ENCODE measurements at regions not wholly inside any gene's neighbourhood (a gene's known extent, or its start where the extent isn't known, plus 50 kb on each side); places are given as distances from the start of the nearest gene placed in this dataset.

DNA sequence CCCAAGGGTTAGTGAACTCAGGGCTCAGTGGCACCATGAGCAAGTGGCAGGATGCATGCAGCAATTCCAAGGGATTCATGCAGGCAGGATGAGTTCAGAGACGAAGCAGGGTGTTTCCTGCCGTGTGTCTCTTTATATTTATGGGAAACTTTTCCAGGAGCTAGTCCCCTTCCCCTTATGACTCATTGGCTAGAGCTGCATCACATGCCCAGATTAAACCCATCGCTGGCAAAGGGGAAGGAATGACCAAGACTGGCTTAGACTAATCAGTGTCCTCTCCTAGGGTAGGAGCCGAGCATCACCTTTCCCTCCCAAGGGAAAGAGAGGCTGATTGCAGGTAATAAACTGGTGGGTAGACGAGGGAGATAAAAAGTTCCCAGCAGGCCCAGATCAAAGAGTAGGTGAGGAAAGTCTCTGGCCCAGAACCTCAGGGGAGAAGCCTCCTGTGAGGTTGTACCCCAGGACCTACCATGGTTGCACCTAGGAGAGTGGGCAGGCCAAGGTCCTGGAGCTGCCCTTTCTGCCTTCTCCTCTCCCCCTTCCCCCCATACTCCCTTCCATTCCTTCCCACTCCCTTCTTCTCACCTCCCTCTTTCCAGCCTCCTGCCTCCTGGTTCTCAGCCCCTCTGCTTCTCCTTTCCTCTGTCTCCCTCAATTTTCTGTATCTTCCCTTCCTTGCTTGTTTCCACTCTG, 67.8 kb upstream of the ITGA11 start:
- TF ChIP-seq, protein P1, sequence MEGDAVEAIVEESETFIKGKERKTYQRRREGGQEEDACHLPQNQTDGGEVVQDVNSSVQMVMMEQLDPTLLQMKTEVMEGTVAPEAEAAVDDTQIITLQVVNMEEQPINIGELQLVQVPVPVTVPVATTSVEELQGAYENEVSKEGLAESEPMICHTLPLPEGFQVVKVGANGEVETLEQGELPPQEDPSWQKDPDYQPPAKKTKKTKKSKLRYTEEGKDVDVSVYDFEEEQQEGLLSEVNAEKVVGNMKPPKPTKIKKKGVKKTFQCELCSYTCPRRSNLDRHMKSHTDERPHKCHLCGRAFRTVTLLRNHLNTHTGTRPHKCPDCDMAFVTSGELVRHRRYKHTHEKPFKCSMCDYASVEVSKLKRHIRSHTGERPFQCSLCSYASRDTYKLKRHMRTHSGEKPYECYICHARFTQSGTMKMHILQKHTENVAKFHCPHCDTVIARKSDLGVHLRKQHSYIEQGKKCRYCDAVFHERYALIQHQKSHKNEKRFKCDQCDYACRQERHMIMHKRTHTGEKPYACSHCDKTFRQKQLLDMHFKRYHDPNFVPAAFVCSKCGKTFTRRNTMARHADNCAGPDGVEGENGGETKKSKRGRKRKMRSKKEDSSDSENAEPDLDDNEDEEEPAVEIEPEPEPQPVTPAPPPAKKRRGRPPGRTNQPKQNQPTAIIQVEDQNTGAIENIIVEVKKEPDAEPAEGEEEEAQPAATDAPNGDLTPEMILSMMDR (conservative IDR thresholded peaks at IDR 0.05 in 1 of 2, IDR thresholded peaks at IDR 0.05 in 1 of 2; ENCODE audit: low read depth in 1 of 2, low read length in 2 of 2): no peak
- no peak for TF ChIP-seq EZH2 (IDR thresholded peaks at IDR 0.05; ENCODE audit: low read length, missing control alignments)
